BLaER1 (cell line): ENCODE measurements at regions not wholly inside any gene's neighbourhood (a gene's known extent, or its start where the extent isn't known, plus 50 kb on each side); places are given as distances from the start of the nearest gene placed in this dataset.

ENCODE experiments used
- H3K27ac ChIP-seq: shearing (Covaris generic); formaldehyde crosslinking; 2 replicates; pipeline ENCODE4 v1.8.1; 2022
- H3K27me3 ChIP-seq: shearing (Covaris generic); formaldehyde crosslinking; 2 replicates; pipeline ENCODE4 v1.8.1; 2022
- H3K36me3 ChIP-seq: shearing (Covaris generic); formaldehyde crosslinking; 2 replicates; pipeline ENCODE4 v1.8.1; 2022
- H3K4me1 ChIP-seq: shearing (Covaris generic); formaldehyde crosslinking; 2 replicates; pipeline ENCODE4 v1.8.1; 2022
- H3K4me2 ChIP-seq: shearing (Covaris generic); formaldehyde crosslinking; 2 replicates; pipeline ENCODE4 v1.8.1; 2022
- H3K4me3 ChIP-seq: shearing (Covaris generic); formaldehyde crosslinking; 2 replicates; pipeline ENCODE4 v1.8.1; 2022
- H3K9ac ChIP-seq: shearing (Covaris generic); formaldehyde crosslinking; 2 replicates; pipeline ENCODE4 v1.8.1; 2022
- H3K9me3 ChIP-seq: shearing (Covaris generic); formaldehyde crosslinking; 2 replicates; pipeline ENCODE4 v1.8.1; 2022
- H4K20me1 ChIP-seq: shearing (Covaris generic); formaldehyde crosslinking; 2 replicates; pipeline ENCODE4 v1.8.1; 2022
- Cebpa-rat ChIP-seq: shearing (Covaris generic); IDR thresholded peaks from 2 replicates; pipeline ENCODE4 v1.8.1; 2022

GRCh38 chr4:71978210-71978835 lies 53.5 kb upstream of the NPFFR2 start:
- TF ChIP-seq Cebpa-rat = no peak
- H3K9me3 ChIP-seq = no peaks in the 10 kb centered on the region
- no peak overlapping the region for H3K4me2 ChIP-seq
- H3K4me1 ChIP-seq = no peaks in the 10 kb centered on the region
- H3K36me3 ChIP-seq = no peaks in the 10 kb centered on the region
- H4K20me1 ChIP-seq = no peaks in the 10 kb centered on the region
- no peak overlapping the region for H3K9ac ChIP-seq
- no peaks in the 10 kb centered on the region for H3K27me3 ChIP-seq
- no peak overlapping the region for H3K4me3 ChIP-seq
- no peak overlapping the region for H3K27ac ChIP-seq

GRCh38 chr4:71980976-71981375 lies 50.8 kb upstream of the NPFFR2 start:
- H3K36me3 ChIP-seq = no peaks in the 10 kb centered on the region
- H3K27me3 ChIP-seq = no peaks in the 10 kb centered on the region
- no peak overlapping the region for H3K4me3 ChIP-seq
- TF ChIP-seq Cebpa-rat = no peak
- no peaks in the 10 kb centered on the region for H3K4me1 ChIP-seq
- no peaks in the 10 kb centered on the region for H4K20me1 ChIP-seq
- no peaks in the 10 kb centered on the region for H3K9me3 ChIP-seq
- no peak overlapping the region for H3K9ac ChIP-seq
- H3K4me2 ChIP-seq = no peak overlapping the region
- H3K27ac ChIP-seq = no peak overlapping the region
